Heart left ventricle (tissue), 13 donors: ENCODE measurements at regions not wholly inside any gene's neighbourhood (a gene's known extent, or its start where the extent isn't known, plus 50 kb on each side); places are given as distances from the start of the nearest gene placed in this dataset.

Source experiments
- POLR2A ChIP-seq, 2 donors: fragments of 450-650 bp; IDR thresholded peaks; one replicate each; pipeline ENCODE4 v1.6.1; 2017; ENCODE audit warnings: antibody characterized with exemption in 2 of 2, mild to moderate bottlenecking in 2 of 2, moderate library complexity in 2 of 2
- TF ChIP-seq, protein P1 (sequence below), 12 donors: fragments of 200-600 bp; sonication (generic) in 4 of 12; IDR thresholded peaks; one replicate each; pipeline versions ENCODE4 v1.5.0 to v1.8.0; 2018 to 2022; ENCODE audit warnings: antibody characterized with exemption in 12 of 12, mild to moderate bottlenecking in 5 of 12
- donor health status: ischemic (EF 13 %, LVEDD 7.1; RV severe dilation, severe dysfunction).
- donor health status: DM: no; HTN: yes; CAD: no.
- donor health status: DM: no; HTN: no; CAD: no.
- donor health status: ischemic (EF 25% LVEDD 6.9; RV normal size, moderate dysfunction).
- donor health status: ischemic (EF 25% LVEDD 5.7; RV mildly dilated, moderate dysfunction).
- donor health status: ischemic (EF 35%, LVEDD 5.7; RV mildly dilated, moderate dysfunction).
- donor health status: nonischemic (EF 11% LVEDD 7.7; RV severe dilation, severe dysfunction).
- donor health status: DM: yes; HTN: yes; CAD: no.
- donor health status: PGD.
- donor health status: ischemic (EF 29% LVEDD 5.4; RV normal size, mild dysfunction).
- donor health status: nonischemic (EF 23%, LVEDD 6.1; RV moderate dilation, normal function).

DNA sequence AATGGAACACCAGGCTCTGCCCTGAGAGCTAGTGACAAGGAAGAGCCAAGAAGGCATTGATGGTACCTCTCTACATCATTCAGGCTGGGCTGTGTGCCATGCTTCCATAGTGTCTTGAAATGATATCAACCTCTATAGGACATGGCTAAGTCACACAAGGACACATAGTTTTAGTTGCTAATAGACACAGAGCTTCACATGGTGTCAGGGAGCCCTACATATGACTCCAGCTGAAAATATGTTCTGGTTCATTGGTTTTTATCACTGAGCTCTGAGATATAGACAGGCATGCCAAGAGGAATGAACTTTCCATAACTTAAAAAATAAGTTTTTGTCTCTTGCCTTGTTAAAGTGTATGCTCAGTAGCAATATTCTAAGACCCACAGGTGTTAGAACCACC is 72.1 kb upstream of the PRKG2 start:
- TF ChIP-seq, protein P1, sequence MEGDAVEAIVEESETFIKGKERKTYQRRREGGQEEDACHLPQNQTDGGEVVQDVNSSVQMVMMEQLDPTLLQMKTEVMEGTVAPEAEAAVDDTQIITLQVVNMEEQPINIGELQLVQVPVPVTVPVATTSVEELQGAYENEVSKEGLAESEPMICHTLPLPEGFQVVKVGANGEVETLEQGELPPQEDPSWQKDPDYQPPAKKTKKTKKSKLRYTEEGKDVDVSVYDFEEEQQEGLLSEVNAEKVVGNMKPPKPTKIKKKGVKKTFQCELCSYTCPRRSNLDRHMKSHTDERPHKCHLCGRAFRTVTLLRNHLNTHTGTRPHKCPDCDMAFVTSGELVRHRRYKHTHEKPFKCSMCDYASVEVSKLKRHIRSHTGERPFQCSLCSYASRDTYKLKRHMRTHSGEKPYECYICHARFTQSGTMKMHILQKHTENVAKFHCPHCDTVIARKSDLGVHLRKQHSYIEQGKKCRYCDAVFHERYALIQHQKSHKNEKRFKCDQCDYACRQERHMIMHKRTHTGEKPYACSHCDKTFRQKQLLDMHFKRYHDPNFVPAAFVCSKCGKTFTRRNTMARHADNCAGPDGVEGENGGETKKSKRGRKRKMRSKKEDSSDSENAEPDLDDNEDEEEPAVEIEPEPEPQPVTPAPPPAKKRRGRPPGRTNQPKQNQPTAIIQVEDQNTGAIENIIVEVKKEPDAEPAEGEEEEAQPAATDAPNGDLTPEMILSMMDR (IDR thresholded peaks at IDR 0.05) = no peak
- no peak for TF ChIP-seq POLR2A (IDR thresholded peaks at IDR 0.05)
